ENCODE measurements at regions not wholly inside any gene's neighbourhood (a gene's known extent, or its start where the extent isn't known, plus 50 kb on each side); places are given as distances from the start of the nearest gene placed in this dataset.

DNA sequence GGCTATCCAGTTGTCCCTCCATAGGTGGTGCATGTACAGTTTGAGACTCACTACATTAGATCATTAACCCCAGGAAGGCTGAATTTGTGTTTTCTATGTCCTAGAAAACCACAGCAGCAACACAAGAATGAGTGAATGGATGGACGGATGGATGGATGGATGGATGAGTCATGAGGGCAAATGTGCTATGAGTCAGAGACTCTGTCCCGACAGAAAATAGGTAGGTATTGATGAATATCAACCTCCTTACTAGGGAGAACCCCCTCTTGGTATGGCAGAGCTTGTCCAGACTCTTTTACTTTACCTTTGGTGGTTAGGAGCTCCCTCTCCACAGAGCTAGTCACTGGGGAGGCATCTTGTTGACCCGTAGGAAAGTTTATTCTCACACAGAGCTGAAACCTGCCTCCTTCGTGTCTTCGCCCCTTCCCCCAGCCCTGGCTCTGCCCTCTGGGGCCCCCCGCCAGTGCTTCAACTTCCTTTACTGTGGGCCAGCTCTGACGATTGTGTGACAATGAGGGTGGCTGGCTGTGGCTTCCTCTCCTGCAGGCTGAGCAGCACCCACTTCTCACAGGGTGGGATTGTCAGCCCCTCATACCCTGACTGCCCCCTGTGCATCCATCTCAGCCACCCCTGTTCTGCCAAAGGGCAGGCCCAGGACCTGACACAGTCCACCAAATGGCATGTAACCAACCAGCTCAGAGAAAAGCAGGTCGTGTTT is 145.2 kb downstream of the FOXD2 start:
- H3K9me3 ChIP-seq (ENCODE audit: control insufficient read depth, insufficient read depth, low read length): no peaks in the 10 kb centered on the region
- H3K27ac Mint-ChIP-seq: no peak overlapping the region
- no peaks in the 10 kb centered on the region for H3K4me1 ChIP-seq (ENCODE audit: control insufficient read depth, insufficient read depth, low read length)
- ATAC-seq (peak in 2 of 3 donors; percentile 52 to 81), DNase-seq (no peak)
- no peaks in the 10 kb centered on the region for H3K36me3 Mint-ChIP-seq
- WGBS (ENCODE audit: insufficient coverage): 3% methylated on average over 6 of the region's 8 CpGs
- no peaks in the 10 kb centered on the region for H3K27me3 ChIP-seq (ENCODE audit: control insufficient read depth, insufficient read depth, low read length)
- intact Hi-C loops (cut with micrococcal nuclease): no loop called here
- H3K4me1 Mint-ChIP-seq: peaks cover 0 to 5% of the 10 kb centered on the region in 2 donors
- no peaks in the 10 kb centered on the region for H3K36me3 ChIP-seq (ENCODE audit: control insufficient read depth, insufficient read depth, low read length)
- no peaks in the 10 kb centered on the region for H3K9me3 Mint-ChIP-seq
- peaks cover 0 to 2% of the 10 kb centered on the region in 2 donors for H3K27me3 Mint-ChIP-seq (ENCODE audit: low read depth in 2 of 2)
- H3K4me3 ChIP-seq (ENCODE audit: low read length): no peak overlapping the region
- TF ChIP-seq, protein P1, sequence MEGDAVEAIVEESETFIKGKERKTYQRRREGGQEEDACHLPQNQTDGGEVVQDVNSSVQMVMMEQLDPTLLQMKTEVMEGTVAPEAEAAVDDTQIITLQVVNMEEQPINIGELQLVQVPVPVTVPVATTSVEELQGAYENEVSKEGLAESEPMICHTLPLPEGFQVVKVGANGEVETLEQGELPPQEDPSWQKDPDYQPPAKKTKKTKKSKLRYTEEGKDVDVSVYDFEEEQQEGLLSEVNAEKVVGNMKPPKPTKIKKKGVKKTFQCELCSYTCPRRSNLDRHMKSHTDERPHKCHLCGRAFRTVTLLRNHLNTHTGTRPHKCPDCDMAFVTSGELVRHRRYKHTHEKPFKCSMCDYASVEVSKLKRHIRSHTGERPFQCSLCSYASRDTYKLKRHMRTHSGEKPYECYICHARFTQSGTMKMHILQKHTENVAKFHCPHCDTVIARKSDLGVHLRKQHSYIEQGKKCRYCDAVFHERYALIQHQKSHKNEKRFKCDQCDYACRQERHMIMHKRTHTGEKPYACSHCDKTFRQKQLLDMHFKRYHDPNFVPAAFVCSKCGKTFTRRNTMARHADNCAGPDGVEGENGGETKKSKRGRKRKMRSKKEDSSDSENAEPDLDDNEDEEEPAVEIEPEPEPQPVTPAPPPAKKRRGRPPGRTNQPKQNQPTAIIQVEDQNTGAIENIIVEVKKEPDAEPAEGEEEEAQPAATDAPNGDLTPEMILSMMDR (IDR thresholded peaks at IDR 0.05): no peak
- H3K4me3 Mint-ChIP-seq: no peak overlapping the region
- no peak overlapping the region for H3K27ac ChIP-seq (ENCODE audit: low read length)

DNA sequence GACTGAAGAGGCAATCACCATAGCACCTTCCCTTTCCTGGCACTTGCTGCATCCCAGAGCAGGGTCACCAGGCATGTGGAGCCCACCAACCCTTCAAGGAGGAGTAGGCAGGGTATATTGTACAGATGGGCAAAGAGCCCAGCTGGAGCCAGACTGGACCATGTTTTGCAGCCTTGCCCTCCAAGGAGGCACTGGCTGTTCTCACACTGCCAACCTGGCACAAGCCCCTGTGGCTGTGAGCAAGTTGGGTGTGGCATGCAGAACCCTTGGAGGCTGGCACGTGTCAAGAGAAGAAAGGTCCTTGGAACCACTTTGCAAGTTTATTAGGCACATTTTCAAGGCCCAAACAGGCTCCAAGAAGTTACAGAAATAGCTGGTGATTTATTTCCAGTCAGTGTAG is 146.4 kb downstream of the FOXD2 start:
- Histone ChIP-seq H3K4me3 (ENCODE audit: low read length) (no peak overlapping the region), H3K9me3 (ENCODE audit: control insufficient read depth, insufficient read depth, low read length) (no peaks in the 10 kb centered on the region), H3K4me1 (ENCODE audit: control insufficient read depth, insufficient read depth, low read length) (no peaks in the 10 kb centered on the region), H3K27ac (ENCODE audit: low read length) (no peak overlapping the region), H3K36me3 (ENCODE audit: control insufficient read depth, insufficient read depth, low read length) (no peaks in the 10 kb centered on the region), H3K27me3 (ENCODE audit: control insufficient read depth, insufficient read depth, low read length) (no peaks in the 10 kb centered on the region)
- Mint-ChIP-seq H3K4me3 (no peak overlapping the region), H3K27ac (no peak overlapping the region), H3K9me3 (no peaks in the 10 kb centered on the region), H3K27me3 (ENCODE audit: low read depth in 2 of 2) (peaks cover 0 to 2% of the 10 kb centered on the region in 2 donors), H3K4me1 (peaks cover 0 to 5% of the 10 kb centered on the region in 2 donors), H3K36me3 (no peaks in the 10 kb centered on the region)
- 53% methylated on average over 1 of the region's 1 CpG for WGBS (ENCODE audit: insufficient coverage)
- DNase-seq: no peak
- intact Hi-C loops (cut with micrococcal nuclease): no loop called here
- no peak for ATAC-seq
- TF ChIP-seq, protein P1 (IDR thresholded peaks at IDR 0.05): no peak

DNA sequence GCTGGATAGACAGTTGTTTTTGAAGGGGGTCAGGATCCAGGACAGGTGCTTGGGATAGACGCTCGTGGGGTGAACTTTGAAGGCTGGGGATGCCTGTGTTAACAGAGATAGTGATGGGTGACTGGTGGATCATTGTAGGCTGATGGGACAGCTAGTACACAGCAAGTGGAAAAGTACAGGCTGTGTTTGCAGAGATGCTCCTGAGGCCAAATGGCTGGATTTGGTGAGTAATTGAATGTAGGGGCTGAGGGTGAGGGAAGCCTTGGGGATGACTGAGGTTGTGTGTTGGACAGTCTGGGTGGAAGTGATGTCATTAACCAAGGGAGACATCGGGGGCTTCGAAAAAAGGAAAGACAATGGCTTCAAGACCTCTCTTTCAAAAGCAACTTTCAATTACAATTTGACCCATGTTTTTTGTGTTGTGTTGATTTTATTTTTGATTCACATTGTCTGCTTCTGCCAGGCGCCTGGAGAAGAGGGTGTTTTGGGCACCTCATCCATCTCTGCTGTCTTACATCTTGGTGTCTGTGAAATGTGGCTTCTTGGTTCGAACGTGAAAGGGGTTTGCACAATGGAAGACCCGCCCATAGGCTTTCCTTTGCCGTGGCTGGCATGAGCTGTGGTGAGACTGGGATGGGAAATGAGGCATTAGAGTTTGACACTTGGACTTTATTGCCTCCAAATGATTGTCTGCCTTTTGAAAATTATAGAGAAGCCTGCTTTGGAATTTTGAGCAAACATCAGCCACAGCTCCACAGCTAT is 147.5 kb downstream of the FOXD2 start:
- TF ChIP-seq, protein P1 (IDR thresholded peaks at IDR 0.05): no peak
- Mint-ChIP-seq H3K36me3 (no peaks in the 10 kb centered on the region), H3K4me1 (peaks cover 0 to 5% of the 10 kb centered on the region in 2 donors), H3K27ac (no peak overlapping the region), H3K9me3 (no peaks in the 10 kb centered on the region), H3K4me3 (no peak overlapping the region), H3K27me3 (ENCODE audit: low read depth in 2 of 2) (peaks cover 0 to 2% of the 10 kb centered on the region in 2 donors)
- ATAC-seq (no peak), DNase-seq (no peak)
- Histone ChIP-seq H3K9me3 (ENCODE audit: control insufficient read depth, insufficient read depth, low read length) (no peaks in the 10 kb centered on the region), H3K4me3 (ENCODE audit: low read length) (no peak overlapping the region), H3K27ac (ENCODE audit: low read length) (no peak overlapping the region), H3K27me3 (ENCODE audit: control insufficient read depth, insufficient read depth, low read length) (no peaks in the 10 kb centered on the region), H3K4me1 (ENCODE audit: control insufficient read depth, insufficient read depth, low read length) (no peaks in the 10 kb centered on the region), H3K36me3 (ENCODE audit: control insufficient read depth, insufficient read depth, low read length) (no peaks in the 10 kb centered on the region)
- WGBS (ENCODE audit: insufficient coverage): 69% methylated on average over 7 of the region's 9 CpGs
- intact Hi-C loops (cut with micrococcal nuclease): no loop called here
